HG03039 (cell line): ENCODE measurements at regions not wholly inside any gene's neighbourhood (a gene's known extent, or its start where the extent isn't known, plus 50 kb on each side); places are given as distances from the start of the nearest gene placed in this dataset.
"Not testable (repeated sequence)": the region's sequence is repeated elsewhere in the genome, so short reads cannot be mapped to it uniquely, and the experiment has no call there.

Experiments used
- ATAC-seq: cut with Tn5 transposase; IDR thresholded peaks from one replicate; pipeline ENCODE4 v1.9.1; 2021; ENCODE audit warnings: mild to moderate bottlenecking, moderate library complexity; ENCODE audit not compliant: unreplicated experiment

GRCh38 chr9:32884482-32884881 lies 101.1 kb downstream of the TMEM215 start:
- ATAC-seq = no peak

GRCh38 chr9:32886021-32886420 lies 102.7 kb downstream of the TMEM215 start:
- ATAC-seq = no peak

GRCh38 chr9:32894485-32894884 lies 106.9 kb downstream of the APTX start:
- ATAC-seq = not testable (repeated sequence)

GRCh38 chr9:32899181-32899580 lies 102.2 kb downstream of the APTX start:
- ATAC-seq = no peak

GRCh38 chr9:32899761-32900160 lies 101.7 kb downstream of the APTX start:
- no peak for ATAC-seq

GRCh38 chr9:32906213-32906612 lies 95.2 kb downstream of the APTX start:
- ATAC-seq = peak; percentile 94

GRCh38 chr9:32915802-32916201 lies 85.6 kb downstream of the APTX start:
- ATAC-seq = no peak

GRCh38 chr9:32918628-32919027 lies 82.8 kb downstream of the APTX start:
- no peak for ATAC-seq
